GM18951 (cell line): ENCODE measurements at regions not wholly inside any gene's neighbourhood (a gene's known extent, or its start where the extent isn't known, plus 50 kb on each side); places are given as distances from the start of the nearest gene placed in this dataset.
"Not testable (repeated sequence)": the region's sequence is repeated elsewhere in the genome, so short reads cannot be mapped to it uniquely, and the experiment has no call there.

Experiments
- POLR2A ChIP-seq: IDR thresholded peaks from 4 replicates; pipeline ENCODE4 v1.6.1; 2011; ENCODE audit warnings: mild to moderate bottlenecking; ENCODE audit not compliant: insufficient read length, insufficient read depth; ENCODE audit errors: extremely low read depth
- in situ Hi-C: fragments of 300-500 bp; cut with MboI; formaldehyde crosslinking; loops from one replicate; pipeline ENCODE4 v1.12.0; 2022; ENCODE audit warnings: low sequenced_read_pairs, mixed read lengths, inconsistent platforms; ENCODE audit not compliant: unreplicated experiment

DNA sequence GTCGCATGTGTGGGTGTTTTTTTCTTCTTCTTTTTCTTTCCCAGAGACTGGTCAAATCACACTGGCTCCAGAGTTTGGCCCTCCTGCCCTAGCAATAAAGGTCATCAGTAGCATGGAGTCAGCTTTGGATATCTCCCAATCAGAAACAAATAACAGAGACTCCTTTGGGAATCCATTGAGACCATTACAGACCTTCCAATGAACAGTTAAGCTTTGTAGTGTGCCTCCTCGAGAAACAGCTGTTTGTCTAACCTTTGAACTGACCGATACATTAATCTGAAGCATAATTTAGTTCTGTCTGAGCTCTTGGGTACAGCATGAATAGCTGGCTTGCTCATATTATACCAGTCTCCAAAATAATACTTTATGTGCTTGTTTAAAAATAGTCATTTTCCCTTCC, 1103.2 kb downstream of the GATA3 start:
- no peak for TF ChIP-seq POLR2A
- in situ Hi-C loops, result no loop called here

DNA sequence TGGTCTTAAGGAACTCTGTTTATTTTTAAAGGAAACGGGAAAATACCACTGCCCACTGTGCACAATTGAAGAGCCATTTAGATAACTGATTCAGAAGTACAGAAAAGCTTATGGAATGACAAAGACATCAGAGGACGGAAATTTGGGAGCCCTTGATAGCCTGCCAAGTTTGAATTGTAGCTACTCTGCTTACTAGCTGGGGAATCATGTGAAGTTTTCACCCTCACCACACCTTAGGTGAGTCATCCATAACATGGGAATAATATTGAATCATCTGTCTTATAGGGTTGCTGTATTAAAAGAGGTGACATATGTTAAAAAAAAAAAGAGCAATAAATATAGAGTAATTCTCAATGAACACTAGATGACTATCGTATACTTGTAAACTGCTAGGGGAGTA, 1104.2 kb downstream of the GATA3 start:
- in situ Hi-C loops, result no loop called here
- TF ChIP-seq POLR2A, result no peak

DNA sequence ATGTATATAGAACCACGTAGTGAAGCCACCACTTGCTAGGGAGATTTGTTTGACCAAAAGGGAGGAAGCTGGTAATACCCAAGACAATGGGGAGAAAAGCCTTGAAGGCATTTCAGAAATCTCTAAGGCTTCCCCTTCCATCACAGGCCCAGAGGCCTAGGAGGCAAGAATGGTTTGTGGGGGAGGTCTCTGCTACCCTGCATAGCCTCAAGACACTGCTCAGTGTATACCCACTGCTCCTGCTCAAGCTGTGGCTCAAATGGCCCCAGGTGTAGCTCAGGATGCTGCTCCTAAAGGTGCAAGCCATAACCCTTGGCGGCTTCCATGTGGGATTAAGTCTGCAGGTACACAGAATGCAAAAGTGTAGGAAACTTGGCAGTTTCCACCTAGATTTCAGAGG, 1105.8 kb downstream of the GATA3 start:
- no peak for TF ChIP-seq POLR2A

DNA sequence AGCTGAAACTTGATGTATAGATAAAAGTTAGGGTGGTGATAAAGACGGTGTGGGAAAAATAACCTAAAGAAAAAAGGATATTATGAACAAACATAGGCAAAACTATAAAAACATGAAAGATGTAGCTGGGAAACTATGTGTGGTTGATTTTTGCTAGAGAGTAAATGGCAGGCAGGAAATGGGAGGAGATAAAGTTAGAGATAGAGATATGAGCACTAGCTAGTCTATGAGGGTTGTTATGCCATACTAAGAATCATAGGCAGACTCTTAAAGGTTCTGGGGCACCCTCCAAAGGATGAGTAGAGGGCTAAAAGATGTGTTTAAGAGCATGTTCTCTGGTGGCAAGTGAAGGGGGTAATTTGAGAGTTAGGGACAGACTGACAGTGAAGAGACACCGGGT, 1109.2 kb downstream of the GATA3 start:
- no peak for TF ChIP-seq POLR2A
- in situ Hi-C loops, result no loop called here

More for the DNA sequence above, 1105.8 kb downstream of the GATA3 start:
- in situ Hi-C loops, result no loop called here

DNA sequence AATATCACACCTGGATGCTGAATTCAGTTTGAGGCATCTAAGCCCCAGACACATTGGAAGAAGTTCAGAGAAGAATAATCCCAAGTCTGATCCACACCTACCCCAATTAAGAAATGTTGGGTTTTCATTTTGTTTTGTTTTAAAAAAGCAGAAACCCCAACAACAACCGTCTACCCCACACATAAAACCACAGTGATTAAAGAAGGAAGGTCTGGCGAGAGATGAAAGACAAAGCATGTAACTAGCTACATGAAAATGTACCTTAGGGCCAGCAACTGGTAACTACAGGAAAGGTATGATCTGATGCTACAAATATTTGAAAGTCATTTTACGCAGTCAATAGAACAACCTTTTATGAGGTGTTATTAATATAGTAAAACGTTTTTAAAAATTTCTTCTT, 1112.3 kb downstream of the GATA3 start:
- no peak for TF ChIP-seq POLR2A
- in situ Hi-C loops, result no loop called here

DNA sequence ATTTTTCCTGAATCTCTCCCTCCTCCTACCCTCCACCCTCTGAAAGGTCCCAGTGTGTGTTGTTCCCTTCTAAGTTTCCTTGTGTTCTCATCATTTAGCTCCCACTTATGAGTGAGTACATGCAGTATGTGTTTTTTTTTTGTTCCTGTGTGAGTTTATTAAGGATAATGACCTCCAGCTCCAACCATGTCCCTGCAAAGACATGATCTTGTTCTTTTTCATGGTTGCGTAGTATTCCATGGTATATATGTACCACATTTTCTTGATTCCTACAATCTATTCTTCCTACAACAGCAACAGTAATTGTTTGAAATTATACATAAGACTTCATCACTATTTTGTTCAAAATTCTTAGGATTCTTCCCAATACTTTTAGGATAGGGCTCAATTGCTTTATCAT, 1117.8 kb downstream of the GATA3 start:
- TF ChIP-seq POLR2A, result no peak
- in situ Hi-C loops, result no loop called here

DNA sequence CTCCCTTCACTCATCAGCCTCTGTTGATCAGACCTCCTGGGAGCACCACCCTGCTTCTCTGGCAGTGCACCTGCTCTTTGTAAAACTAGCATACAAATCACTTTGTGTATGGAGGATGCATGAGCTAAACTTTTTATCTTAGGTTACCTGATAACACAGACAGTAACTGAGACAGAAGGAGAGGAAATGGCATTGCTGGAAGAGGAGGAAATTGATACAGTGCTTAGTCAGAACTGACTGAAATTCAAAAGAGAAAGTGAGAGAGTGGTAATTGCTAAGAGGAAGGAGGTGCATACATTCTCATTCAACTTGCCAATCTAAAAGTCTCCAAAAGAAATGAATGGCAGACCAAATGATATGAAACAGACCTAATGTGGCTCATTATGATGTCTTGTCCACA, 1120.7 kb downstream of the GATA3 start:
- TF ChIP-seq POLR2A, result no peak
- in situ Hi-C loops, result no loop called here

DNA sequence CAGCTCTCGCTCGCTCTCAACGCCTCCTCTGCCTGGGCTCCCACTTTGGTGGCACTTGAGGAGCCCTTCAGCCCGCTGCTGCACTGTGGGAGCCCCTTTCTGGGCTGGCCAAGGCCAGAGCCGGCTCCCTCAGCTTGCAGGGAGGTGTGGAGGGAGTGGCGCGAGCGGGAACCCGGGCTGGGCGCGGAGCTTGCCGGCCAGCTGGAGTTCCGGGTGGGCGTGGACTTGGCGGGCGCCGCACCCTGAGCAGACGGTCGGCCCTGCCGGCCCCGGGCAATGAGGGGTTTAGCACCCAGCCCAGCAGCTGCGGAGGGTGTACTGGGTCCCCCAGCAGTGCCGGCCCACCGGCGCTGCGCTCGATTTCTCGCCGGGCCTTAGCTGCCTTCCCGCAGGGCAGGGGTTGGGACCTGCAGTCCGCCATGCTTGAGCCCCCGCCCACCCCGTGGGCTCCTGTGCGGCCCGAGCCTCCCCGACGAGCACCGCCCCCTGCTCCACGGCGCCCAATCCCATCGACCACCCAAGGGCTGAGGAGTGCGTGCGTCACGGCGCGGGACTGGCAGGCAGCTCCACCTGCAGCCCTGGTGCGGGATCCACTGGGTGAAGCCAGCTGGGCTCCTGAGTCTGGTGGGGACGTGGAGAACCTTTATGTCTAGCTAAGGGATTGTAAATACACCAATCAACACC, 1128.9 kb downstream of the GATA3 start:
- in situ Hi-C loops, result not testable (repeated sequence)

DNA sequence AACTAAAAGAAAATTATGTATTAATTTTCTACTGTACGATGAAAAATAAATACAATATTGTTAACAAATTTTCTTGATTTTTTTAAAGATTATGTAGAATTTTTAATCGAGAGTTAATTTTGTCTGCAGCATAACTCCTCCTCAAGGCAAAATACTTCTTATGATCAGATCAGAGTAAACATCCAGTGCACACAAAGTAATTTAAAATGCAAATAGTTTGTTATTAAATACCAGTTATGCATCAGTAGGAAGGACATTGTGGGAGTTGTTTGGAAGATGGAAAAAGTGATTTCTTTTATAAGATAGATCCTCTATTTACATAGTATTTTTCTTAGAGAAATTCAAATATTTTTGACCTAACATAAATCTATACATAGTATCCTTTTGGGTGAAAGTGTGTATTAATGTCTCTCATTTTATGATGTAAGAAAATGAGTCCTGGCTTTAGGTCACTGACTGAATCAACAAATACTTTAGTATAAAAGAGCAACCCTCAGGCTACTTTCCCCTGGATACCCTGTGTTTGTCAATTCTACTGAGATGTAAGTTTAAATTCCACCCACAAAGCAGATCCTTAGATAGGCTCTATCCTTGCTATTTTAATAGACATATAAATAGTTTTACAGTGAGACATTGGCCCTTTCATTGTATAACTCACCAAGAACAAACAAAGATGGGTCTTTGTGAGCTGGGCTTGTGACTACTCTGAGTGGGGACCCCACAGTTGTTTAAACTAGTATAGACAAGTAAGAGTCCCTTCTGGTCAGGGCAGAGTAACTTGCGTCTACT, 1133.7 kb downstream of the GATA3 start:
- TF ChIP-seq POLR2A, result no peak
- in situ Hi-C loops, result no loop called here

DNA sequence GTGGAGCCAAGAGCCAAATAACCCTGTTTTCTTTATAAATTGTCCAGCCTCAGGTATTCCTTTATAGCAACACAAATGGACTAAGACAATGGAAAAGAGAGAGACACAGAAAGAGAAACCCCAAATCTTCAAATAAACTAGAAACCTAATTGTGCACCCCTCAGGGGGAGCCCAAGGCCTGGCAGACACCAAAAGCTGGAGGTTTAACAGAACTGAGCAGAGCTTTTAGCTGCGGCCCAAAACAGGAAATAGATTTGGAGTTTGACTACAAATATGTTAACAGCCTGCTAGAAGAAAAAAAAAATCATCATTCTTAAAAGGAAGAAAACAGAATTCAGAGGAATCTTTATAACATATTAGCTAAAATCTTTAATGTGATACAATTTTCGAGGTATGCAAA, 1135.0 kb downstream of the GATA3 start:
- no peak for TF ChIP-seq POLR2A
- in situ Hi-C loops, result no loop called here

DNA sequence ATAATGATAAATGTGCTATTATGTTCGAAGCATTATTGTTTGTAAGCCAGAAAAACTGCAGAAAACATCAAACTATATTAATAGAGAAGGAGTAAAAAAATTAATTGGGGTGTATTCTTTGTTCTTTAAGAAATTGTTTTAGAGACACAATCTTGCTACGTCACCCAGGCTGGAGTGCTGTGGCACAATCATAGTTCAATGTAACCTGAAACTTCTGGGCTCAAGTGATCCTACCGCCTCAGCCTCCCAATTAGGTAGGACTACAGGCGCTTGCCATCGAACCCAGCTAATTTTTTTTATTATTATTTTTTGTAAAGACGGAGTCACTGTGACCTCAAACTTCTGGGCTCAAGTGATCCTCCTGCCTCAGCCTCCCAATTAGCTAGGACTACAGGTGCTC, 1138.6 kb downstream of the GATA3 start:
- no peak for TF ChIP-seq POLR2A
- in situ Hi-C loops, result no loop called here

DNA sequence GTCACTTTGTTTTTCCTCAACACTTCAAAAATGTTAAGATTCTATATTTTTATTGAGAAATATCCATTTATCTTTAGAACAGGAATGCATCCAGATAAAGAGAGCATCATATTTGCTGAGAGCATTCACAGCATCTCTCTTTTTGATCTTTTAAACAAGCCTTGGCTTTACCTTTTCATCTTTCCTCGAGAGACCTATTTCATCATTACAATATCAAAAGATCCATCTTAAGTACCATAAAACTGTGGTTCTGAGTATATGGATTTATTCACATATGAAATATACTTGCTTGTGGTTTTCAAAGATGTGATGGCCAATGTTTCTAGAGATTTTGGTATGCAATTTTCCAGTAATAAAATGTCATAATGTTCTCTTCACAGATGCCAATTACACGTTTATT, 1140.9 kb downstream of the GATA3 start:
- TF ChIP-seq POLR2A, result no peak
- in situ Hi-C loops, result no loop called here

DNA sequence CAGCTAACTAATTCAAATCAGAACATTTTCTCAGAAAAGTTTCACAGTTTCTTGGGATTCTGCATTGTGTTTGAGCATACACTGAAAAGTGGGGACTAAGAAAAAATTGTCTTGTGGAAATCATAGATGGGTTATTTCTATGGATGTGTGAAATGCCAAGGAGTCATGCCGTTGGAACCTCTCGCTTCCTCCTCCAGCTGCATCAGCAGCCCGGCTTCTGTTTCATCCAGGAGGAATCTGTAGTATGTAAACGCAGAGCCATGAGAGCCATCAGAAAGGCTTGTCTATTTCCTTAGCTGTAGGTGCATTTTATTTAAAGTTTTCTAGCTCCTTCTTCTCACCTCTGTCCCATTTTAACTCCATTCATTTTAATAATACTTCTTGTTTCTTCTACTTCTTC, 1144.1 kb downstream of the GATA3 start:
- in situ Hi-C loops, result no loop called here
- no peak for TF ChIP-seq POLR2A

DNA sequence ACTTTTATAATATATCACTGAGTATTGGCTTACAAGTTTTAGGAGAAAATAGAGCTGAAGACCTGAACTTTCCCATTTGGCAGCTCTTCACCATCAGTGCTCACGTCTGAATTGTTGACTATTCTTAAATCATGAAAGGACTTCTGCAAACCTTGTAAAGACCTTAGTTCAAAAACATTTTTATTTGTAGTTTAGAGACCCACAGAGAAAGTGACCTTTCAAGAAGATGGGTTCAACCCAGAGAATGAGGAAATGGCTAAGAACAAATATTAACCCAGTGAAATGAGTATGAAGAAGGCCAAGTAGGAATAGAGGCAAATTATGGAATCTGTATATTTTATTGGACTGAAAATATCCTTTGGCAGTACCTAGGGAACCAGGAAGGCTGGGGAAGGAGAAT, 1151.1 kb downstream of the GATA3 start:
- no peak for TF ChIP-seq POLR2A
- in situ Hi-C loops, result loop anchor here (25.0 kb wide), 2 partner anchors 1168 to 1343 kb away; no protein-coding TSS in a partner anchor
